Upper lobe of left lung (tissue), 6 donors: ENCODE measurements at regions not wholly inside any gene's neighbourhood (a gene's known extent, or its start where the extent isn't known, plus 50 kb on each side); places are given as distances from the start of the nearest gene placed in this dataset.

Source experiments
- ATAC-seq, 2 donors: fragments of 200-7000 bp; cut with Tn5 transposase; one replicate each; pipeline ENCODE4 v1.9.1; 2022; ENCODE audit warnings: mild to moderate bottlenecking in 2 of 2, moderate library complexity in 2 of 2; ENCODE audit not compliant: low FRiP score in 2 of 2
- DNase-seq, 2 donors: peaks; one replicate each; pipeline ENCODE4 v3.0.0-alpha.2; 2019 to 2020
- H3K27ac ChIP-seq, 4 donors: fragments of 200-600 bp; sonication (generic); one replicate each; pipeline ENCODE4 v1.5.1; 2016 to 2019
- H3K27me3 ChIP-seq, 4 donors: fragments of 200-600 bp; sonication (generic); one replicate each; pipeline ENCODE4 v1.5.1; 2017 to 2019
- H3K36me3 ChIP-seq, 4 donors: fragments of 200-600 bp; sonication (generic); one replicate each; pipeline ENCODE4 v1.5.1; 2016 to 2019
- H3K4me1 ChIP-seq, 4 donors: fragments of 200-600 bp; sonication (generic); one replicate each; pipeline ENCODE4 v1.5.1; 2018 to 2019
- H3K4me3 ChIP-seq, 4 donors: fragments of 200-600 bp; sonication (generic); one replicate each; pipeline ENCODE4 v1.5.1; 2017 to 2019; ENCODE audit warnings: mild to moderate bottlenecking in 2 of 4, moderate library complexity in 1 of 4
- H3K9me3 ChIP-seq, 4 donors: fragments of 200-600 bp; sonication (generic); one replicate each; pipeline ENCODE4 v1.5.1; 2018 to 2019
- EP300 ChIP-seq, 4 donors: sonication (generic); formaldehyde crosslinking; IDR thresholded peaks; one replicate each; pipeline ENCODE4 v1.5.1; 2017; ENCODE audit warnings: antibody characterized with exemption in 4 of 4, control low read depth in 2 of 4
- POLR2A ChIP-seq, 4 donors: fragments of 450-650 bp; IDR thresholded peaks; one replicate each; pipeline ENCODE4 v1.5.1; 2016 to 2017; ENCODE audit warnings: antibody characterized with exemption in 4 of 4, mild to moderate bottlenecking in 2 of 4
- POLR2AphosphoS5 ChIP-seq, 2 donors: sonication (generic); formaldehyde crosslinking; IDR thresholded peaks; one replicate each; pipeline ENCODE4 v1.5.1; 2017; ENCODE audit warnings: antibody characterized with exemption in 2 of 2
- WGBS, 2 donors: methylation state at CpG; one replicate each; pipeline ENCODE4 v1.1.5; 2017 to 2018; 5-methylcytosine and 5-hydroxymethylcytosine counted together
- TF ChIP-seq, protein P1 (sequence below), 6 experiments: fragments of 450-650 bp in 4 of 6; fragments of 200-600 bp in 2 of 6; sonication (generic) in 2 of 6; IDR thresholded peaks; one replicate each; pipeline ENCODE4 v1.5.1; 2016 to 2019; ENCODE audit warnings: antibody characterized with exemption in 6 of 6
- donor health status: DM: no; HTN: no; CAD: no; lungs with moderate emphysema.
- donor health status: DM: no; HTN: yes; CAD: no; lungs with severe emphysema.

- no peak for ATAC-seq
- H3K9me3 ChIP-seq, result no peaks in the 10 kb centered on the region
- 62 to 67% methylated on average over 13 to 14 of the region's 14 CpGs for WGBS, 2 donors
- no peak for DNase-seq
- TF ChIP-seq POLR2AphosphoS5 (IDR thresholded peaks at IDR 0.05) (no peak), POLR2A (IDR thresholded peaks at IDR 0.05) (no peak), EP300 (IDR thresholded peaks at IDR 0.05) (no peak)
- TF ChIP-seq, protein P1, sequence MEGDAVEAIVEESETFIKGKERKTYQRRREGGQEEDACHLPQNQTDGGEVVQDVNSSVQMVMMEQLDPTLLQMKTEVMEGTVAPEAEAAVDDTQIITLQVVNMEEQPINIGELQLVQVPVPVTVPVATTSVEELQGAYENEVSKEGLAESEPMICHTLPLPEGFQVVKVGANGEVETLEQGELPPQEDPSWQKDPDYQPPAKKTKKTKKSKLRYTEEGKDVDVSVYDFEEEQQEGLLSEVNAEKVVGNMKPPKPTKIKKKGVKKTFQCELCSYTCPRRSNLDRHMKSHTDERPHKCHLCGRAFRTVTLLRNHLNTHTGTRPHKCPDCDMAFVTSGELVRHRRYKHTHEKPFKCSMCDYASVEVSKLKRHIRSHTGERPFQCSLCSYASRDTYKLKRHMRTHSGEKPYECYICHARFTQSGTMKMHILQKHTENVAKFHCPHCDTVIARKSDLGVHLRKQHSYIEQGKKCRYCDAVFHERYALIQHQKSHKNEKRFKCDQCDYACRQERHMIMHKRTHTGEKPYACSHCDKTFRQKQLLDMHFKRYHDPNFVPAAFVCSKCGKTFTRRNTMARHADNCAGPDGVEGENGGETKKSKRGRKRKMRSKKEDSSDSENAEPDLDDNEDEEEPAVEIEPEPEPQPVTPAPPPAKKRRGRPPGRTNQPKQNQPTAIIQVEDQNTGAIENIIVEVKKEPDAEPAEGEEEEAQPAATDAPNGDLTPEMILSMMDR (IDR thresholded peaks at IDR 0.05), result no peak
- no peaks in the 10 kb centered on the region for H3K27me3 ChIP-seq
- H3K36me3 ChIP-seq, result no peaks in the 10 kb centered on the region
- no peaks in the 10 kb centered on the region for H3K4me1 ChIP-seq
- H3K27ac ChIP-seq, result no peak overlapping the region
- no peak overlapping the region for H3K4me3 ChIP-seq
These were observed 224.7 kb downstream of the ZIC5 start for GRCh38 chr13:99746637-99747402.

- WGBS, 2 donors, result 82 to 84% methylated on average over 4 of the region's 4 CpGs
- Histone ChIP-seq H3K27ac (no peak overlapping the region), H3K4me3 (no peak overlapping the region), H3K27me3 (no peaks in the 10 kb centered on the region), H3K9me3 (no peaks in the 10 kb centered on the region), H3K36me3 (no peaks in the 10 kb centered on the region), H3K4me1 (no peaks in the 10 kb centered on the region)
- TF ChIP-seq POLR2A (IDR thresholded peaks at IDR 0.05) (no peak), EP300 (IDR thresholded peaks at IDR 0.05) (no peak), POLR2AphosphoS5 (IDR thresholded peaks at IDR 0.05) (no peak)
- TF ChIP-seq, protein P1 (IDR thresholded peaks at IDR 0.05), result no peak
- DNase-seq, result no peak
- ATAC-seq, result no peak
These were observed 228.5 kb downstream of the ZIC5 start for GRCh38 chr13:99743094-99743493.

DNA sequence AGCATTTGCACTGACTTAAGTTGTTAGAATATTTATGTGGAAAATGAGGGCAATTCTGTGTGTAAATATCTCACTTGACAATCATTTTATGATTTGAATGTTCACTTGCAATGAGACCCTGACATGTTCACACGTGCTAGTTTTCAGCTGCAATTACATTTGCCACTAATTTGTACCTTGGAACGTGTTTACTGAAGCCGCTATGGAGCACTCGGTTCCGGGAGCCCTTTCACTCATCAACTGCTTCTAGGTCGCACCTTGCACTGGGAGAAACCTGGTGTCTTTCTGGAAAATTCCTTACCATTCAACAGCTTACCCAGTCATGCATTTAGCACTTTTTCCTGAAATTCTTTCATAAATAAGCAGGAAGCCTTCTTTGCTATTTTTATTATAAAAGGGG, 229.6 kb downstream of the ZIC5 start:
- ATAC-seq (no peak), DNase-seq (no peak)
- Histone ChIP-seq H3K27me3 (no peaks in the 10 kb centered on the region), H3K36me3 (no peaks in the 10 kb centered on the region), H3K4me1 (no peaks in the 10 kb centered on the region), H3K4me3 (no peak overlapping the region), H3K27ac (no peak overlapping the region), H3K9me3 (no peaks in the 10 kb centered on the region)
- 79 to 83% methylated on average over 6 of the region's 6 CpGs for WGBS, 2 donors
- no peak for TF ChIP-seq EP300 (IDR thresholded peaks at IDR 0.05)
- TF ChIP-seq, protein P1 (IDR thresholded peaks at IDR 0.05), result no peak
- TF ChIP-seq POLR2AphosphoS5 (IDR thresholded peaks at IDR 0.05), result no peak
- no peak for TF ChIP-seq POLR2A (IDR thresholded peaks at IDR 0.05)

DNA sequence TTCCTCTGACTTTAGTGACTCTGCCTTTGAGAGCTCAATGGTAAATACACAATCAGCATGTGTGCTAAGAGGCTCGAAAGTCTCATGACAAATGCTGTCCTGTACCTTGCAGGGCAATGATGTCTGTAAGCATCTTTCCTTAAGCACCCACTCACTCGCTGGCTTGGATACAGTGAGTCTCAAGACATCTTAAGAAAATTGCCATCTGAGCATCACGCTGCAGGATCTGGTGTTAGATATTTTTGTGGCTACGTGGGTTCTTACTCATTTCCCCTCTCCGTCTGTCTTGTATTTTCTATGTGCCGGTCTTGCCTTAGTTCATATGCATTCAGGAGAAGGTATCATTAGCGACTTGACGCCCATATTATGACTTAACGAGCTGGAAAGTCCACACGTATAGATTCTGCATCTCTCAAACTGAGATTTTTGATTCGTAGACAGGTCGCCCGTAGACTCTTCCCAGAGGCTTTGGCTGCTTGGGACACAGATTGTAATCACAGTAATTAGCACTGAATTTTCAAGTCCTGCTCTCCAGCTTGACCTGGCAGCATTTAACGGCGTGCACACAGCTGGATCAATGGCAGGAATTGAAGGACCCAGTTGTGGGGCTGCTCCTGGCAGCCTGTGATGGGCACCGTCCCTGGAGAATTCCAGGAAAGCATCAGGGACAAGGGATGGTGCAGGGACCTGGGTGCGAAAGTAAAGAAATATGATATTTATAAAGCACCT, 231.2 kb downstream of the ZIC5 start:
- Histone ChIP-seq H3K4me1 (no peaks in the 10 kb centered on the region), H3K27me3 (no peaks in the 10 kb centered on the region), H3K9me3 (no peaks in the 10 kb centered on the region), H3K36me3 (no peaks in the 10 kb centered on the region), H3K27ac (no peak overlapping the region), H3K4me3 (no peak overlapping the region)
- 81 to 83% methylated on average over 17 of the region's 17 CpGs for WGBS, 2 donors
- no peak for TF ChIP-seq POLR2AphosphoS5 (IDR thresholded peaks at IDR 0.05)
- no peak for TF ChIP-seq EP300 (IDR thresholded peaks at IDR 0.05)
- TF ChIP-seq POLR2A (IDR thresholded peaks at IDR 0.05), result no peak
- TF ChIP-seq, protein P1 (IDR thresholded peaks at IDR 0.05), result no peak
- ATAC-seq (no peak), DNase-seq (no peak)
